DMS53 treated with DMSO at 0.1 percent for 48 hours (cell line): ENCODE measurements at regions not wholly inside any gene's neighbourhood (a gene's known extent, or its start where the extent isn't known, plus 50 kb on each side); places are given as distances from the start of the nearest gene placed in this dataset.
A peak's percentile ranks its signal among the peaks of the same experiment; 100 is the strongest.
"Not testable (repeated sequence)": the region's sequence is repeated elsewhere in the genome, so short reads cannot be mapped to it uniquely, and the experiment has no call there.

Experiments used
- DNase-seq: peaks from one replicate; lab custom pipeline; 2025; ENCODE audit not compliant: unreplicated experiment; lab: John Stamatoyannopoulos, UW

- no peak for DNase-seq
Observed at GRCh38 chr2:212914392-212914791, 237.0 kb downstream of the IKZF2 start.

DNA sequence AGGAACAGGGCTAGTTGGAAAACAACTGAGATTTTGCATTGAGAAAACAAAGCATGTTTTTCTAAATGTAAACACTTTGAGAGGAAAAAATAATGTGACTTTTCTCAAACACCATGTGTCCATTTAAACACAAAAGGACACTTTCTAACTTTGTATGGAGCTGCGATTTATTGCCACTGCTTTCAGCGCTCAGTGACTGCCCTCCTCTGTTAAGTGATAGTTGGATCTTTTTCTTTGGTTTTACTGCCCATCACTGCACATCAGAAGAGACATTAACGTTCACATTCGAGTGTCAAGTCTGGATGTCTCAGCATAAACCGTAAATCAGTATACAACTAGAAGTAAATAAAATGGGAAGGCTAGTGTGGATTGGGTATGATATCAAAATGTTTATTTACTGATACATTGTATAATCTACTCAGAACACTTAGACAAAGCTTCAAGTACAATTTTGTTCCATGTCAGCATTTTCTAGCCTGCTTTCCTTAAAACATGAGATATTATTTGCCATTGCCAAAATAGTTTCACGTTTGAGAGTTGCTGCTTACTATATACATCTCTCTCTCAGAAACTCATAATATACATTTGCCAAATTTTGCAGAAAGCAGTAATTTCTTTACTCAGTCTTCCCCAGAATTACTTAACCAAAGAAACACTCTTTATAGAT is 237.6 kb downstream of the IKZF2 start:
- DNase-seq = no peak

- peak; percentile 74 for DNase-seq
Observed at GRCh38 chr2:212912445-212913103, 238.8 kb downstream of the IKZF2 start.

- DNase-seq = no peak
Observed at GRCh38 chr2:212911011-212911410, 240.4 kb downstream of the IKZF2 start.

DNA sequence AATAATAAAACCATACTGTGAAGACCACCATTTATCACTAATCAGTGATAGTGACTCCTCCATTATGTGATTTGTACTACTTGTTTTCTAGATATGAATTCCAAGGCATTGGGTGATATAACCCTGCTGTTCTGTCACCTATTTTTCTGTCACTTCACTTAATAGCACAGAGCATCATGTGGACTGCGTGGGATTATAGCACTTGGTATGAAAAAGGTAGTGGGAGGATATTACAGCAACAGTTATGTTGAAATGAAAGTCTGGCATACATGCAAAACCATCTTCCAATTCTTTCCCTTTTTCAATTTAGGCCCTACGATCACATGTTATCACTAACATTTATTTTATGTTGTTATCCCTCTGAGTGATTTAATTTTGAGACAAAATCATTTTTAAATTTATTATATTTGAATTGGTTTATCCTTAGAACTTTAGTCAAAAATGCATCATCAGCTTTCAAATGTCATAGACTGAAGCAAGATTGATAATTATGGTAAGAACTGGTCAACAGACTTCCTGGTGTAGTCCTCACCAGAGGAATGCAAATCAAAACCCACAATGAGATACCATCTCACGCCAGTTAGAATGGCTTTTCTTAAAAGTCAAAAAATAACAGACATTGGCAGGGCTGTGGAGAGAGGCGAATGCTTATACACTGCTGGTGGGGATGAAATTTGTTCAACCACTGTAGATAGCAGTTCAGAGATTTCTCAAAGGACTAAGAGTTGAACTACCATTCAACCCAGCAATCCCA is 242.6 kb downstream of the IKZF2 start:
- DNase-seq = no peak

DNA sequence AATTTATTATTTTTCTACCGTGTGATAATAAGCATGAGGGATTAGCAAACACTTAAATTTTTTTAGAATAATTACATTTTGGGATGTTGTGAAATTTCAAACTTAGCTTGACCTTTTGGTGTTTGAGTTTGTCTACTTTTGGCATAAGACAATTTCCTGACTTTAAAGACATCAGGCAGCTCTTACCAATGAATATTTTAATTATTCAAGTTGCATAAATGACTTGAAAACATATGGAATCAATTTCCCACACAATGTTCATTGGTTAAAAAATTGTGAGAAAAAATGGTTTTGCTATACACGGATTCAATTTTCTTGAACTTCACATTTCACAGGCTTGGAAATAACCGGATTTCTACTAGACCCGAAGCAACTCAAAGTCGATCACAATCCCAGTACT is 243.4 kb downstream of the IKZF2 start:
- DNase-seq = no peak

DNA sequence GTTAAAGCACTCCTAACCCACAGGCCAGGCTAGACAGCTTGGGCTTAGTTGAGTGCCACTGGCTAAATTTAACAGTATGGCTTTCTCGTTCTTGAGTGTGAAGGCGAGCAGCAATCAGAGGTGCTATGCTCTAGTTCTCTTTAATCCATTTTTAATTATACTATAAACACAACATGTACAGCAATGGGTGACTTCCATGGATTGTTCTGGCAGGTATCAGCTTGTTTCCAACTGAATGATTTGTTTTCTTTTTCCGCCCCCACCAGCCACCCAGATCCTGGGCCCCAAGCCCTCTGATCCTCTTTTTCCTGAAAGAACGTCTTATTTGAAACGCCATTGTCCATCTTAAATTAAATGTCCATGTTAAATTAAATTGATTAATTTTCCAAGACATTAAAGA is 244.8 kb downstream of the IKZF2 start:
- no peak for DNase-seq

- DNase-seq = peak; percentile 81
Observed at GRCh38 chr2:212905640-212906201, 245.7 kb downstream of the IKZF2 start.

GRCh38 chr2:212904646-212905045 is 246.8 kb downstream of the IKZF2 start:
- DNase-seq = no peak

GRCh38 chr2:212903413-212903812 is 248.0 kb downstream of the IKZF2 start:
- no peak for DNase-seq

- DNase-seq = no peak
Observed at GRCh38 chr2:212902421-212902820, 249.0 kb downstream of the IKZF2 start.

DNA sequence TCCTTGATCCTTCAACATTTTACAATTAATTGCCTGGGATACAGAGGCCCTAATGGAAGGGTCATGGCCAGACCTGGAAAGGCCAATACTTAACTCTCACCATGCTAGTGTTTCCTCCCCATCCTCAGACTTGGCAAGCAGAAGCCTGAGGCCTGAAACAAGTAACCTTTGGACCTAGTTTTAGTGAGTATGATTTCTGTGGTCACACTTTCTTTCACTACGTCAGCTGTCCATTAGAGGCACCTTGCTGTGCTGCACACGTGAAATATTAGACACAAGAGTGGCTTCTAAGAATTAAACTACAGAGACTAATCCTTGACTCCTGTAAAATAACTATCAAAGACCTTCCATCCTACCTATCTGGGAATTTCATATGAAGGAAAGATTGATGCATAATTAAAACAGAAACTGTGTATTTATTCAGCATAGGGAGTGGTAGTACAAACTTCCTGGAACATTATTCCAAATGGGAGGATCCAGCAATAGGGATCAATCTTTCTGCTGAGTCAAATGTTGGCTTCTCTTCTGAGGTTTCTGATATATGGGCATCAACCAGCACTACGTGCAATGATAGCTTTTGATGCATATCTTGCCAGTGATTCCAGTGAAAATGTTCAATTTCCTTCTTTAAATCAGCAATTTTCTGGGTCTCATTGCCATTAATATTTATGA is 249.7 kb downstream of the IKZF2 start:
- DNase-seq = no peak

DNA sequence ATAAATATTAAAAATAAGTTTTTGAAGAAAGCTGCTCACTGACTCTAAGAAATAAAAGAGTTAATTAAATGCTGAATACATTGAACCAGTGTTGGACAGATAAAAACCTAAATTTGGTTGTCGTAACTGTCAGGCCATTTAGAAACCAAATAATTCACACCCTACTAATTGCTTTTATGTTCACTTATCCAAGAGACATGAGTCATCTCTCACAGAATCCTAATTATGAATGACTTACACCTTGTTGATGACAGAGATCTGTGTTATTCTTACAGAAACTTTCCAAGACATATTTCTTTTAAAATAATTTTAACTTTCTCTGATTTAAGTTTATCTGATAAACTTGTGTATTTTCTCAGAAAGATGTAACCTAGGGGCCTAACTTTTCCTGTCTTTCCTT is 250.7 kb downstream of the IKZF2 start:
- DNase-seq = no peak

DNA sequence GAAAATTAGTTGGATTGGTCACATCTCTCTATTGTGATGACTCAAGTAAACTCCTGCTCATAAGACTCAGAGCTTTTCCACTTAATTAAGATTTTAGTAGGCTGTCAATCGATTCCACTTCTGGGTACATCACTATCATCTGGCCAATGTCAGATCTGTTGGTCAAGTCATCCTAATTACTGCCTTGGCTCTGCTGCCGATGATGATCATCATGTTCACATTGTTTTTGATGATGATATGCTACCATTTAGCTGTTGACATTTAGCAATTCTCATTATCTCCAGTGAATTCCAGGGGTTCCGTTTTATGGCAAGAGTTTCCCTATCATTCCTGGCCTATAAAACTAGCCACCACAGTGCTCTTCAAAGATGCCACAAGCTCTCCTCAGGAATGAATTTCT is 253.4 kb downstream of the IKZF2 start:
- no peak for DNase-seq

GRCh38 chr2:212897296-212897695 is 254.1 kb downstream of the IKZF2 start:
- DNase-seq = no peak

DNA sequence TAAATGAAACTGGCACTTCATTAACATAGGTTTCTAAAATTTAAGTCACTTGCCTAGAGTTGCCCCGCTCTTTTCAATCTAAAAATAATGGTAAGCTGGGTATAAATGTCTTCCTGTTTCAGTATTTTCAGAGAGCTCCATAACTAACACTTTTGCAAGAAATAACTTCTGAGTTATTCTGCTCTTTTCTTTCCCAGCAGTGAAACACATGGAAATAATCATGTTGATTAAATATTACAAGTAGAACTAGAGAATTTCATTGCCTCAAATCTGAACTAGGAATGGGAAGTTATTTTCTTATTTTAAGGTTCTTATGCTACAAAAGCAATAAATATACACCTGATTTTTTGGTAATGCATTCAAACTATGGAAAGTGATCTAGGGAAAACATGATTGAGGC is 257.4 kb downstream of the IKZF2 start:
- DNase-seq = no peak

GRCh38 chr2:212893216-212893615 is 258.2 kb downstream of the IKZF2 start:
- no peak for DNase-seq

DNA sequence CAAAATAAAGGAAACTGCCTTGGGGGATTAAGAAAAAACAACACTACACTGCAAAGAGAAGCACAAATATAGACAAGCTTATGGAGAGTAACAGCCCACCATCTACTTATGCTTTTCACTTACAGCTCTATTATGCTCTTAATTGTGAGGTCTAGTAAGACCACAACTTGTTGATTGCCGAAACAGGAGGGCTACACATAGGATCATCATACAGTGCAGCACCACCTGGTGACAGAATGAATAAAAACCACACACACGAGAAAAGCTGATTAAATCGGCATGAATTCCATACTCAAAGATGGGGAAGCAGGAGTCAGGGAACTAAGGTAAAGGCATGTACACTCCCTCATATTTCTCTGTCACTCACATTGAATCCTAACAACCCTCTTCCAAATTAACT is 259.2 kb downstream of the IKZF2 start:
- no peak for DNase-seq

DNA sequence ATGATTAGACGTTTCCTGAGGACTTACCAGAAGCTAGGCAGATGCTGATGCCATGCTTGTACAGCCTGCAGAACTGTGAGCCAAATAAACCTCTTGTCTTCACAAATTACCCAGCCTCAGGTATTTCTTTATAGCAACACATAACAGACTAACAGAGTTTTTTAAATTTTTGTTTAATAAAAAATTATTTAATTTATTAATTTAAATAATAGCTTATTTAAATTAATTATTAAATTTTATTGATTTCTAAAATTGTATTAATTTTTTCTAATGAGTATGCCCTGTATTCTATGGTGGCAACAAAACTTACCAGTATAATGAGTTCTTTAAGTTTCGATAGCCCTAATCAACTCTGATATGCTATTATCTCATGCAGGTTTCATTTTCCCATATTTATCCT is 259.8 kb downstream of the IKZF2 start:
- no peak for DNase-seq

DNA sequence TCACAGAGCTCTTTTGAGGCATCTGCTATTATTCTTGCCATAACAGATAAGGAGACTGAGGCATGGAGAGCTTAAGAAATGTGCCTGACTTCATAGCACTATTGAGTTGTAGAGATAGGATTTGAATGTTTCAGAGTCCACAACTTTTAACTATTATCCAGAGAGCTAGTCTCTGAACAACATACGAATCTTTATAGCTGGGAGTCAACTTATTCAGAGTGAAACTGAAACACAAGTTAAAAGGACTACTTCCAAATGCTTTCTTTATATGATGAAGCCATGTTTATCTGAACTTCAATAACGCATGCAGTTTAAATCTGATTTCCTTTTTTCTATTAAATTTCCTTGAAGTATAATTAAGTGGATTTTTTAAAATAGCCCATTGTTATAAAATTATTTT is 268.8 kb downstream of the IKZF2 start:
- no peak for DNase-seq

DNA sequence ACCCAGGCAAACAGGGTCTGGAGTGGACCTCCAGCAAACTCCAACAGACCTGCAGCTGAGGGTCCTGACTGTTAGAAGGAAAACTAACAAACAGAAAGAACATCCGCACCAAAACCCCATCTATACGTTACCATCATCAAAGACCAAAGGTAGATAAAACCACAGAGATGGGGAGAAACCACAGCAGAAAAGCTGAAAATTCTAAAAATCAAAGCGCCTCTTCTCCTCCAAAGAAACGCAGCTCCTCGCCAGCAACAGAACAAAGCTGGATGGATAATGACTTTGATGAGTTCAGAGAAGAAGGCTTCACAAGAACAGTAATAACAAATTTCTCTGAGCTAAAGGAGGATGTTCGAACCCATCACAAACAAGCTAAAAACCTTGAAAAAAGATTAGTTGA is 274.9 kb downstream of the IKZF2 start:
- DNase-seq = not testable (repeated sequence)
